ENCODE measurements at regions not wholly inside any gene's neighbourhood (a gene's known extent, or its start where the extent isn't known, plus 50 kb on each side); places are given as distances from the start of the nearest gene placed in this dataset.

DNA sequence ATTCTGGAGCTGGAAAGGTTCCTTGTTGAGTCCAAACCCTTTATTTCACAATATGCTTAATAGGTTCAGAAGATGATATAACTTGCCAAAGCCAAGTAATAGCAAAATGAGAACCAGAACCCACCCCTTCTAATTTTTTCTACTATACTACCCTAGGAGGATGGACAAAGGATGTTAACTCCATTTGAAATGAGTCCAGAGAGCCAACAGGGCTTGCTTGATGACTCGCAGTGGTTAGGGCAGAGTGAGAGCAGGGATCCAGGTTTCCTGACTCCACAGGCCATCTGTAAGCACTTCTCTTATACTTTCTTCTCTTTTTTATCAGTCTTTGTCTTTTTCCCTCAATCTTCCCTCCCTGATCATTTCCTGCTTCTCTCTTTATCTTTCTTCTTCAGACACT, 668.1 kb downstream of the MED13L start:
- ChIA-PET CTCF (no interaction called here), POLR2A (no interaction called here)
- WGBS (ENCODE audit: insufficient coverage), result no CpG with 5 or more reads among the region's 1 CpG
- H3K36me3 ChIP-seq (ENCODE audit: control insufficient read depth in 4 of 4, insufficient read depth in 4 of 4, low read length in 3 of 4), result no peaks in the 10 kb centered on the region
- no peak overlapping the region for H3K27ac ChIP-seq (ENCODE audit: insufficient read depth in 1 of 2, low read depth in 1 of 2, low read length in 2 of 2, poor library complexity in 1 of 2, severe bottlenecking in 2 of 2)
- no peak for DNase-seq
- H3K27me3 ChIP-seq (replicated peaks in 2 of 5; ENCODE audit: control insufficient read depth in 4 of 5, insufficient read depth in 5 of 5, low read length in 4 of 5), result peaks cover 0 to 36% (median 5%) of the 10 kb centered on the region in 5 experiments
- no peaks in the 10 kb centered on the region for H3K4me1 ChIP-seq (ENCODE audit: control extremely low read depth in 1 of 4, control insufficient read depth in 4 of 4, insufficient read depth in 4 of 4, low read length in 3 of 4)
- no peaks in the 10 kb centered on the region for H3K9me3 ChIP-seq (ENCODE audit: control extremely low read depth in 1 of 5, control insufficient read depth in 4 of 5, insufficient read depth in 2 of 5, low read depth in 1 of 5, low read length in 4 of 5)
- H3K4me3 ChIP-seq (ENCODE audit: control insufficient read depth in 1 of 7, extremely low read depth in 1 of 7, insufficient read depth in 4 of 7, low read depth in 2 of 7, low read length in 6 of 7), result no peak overlapping the region

DNA sequence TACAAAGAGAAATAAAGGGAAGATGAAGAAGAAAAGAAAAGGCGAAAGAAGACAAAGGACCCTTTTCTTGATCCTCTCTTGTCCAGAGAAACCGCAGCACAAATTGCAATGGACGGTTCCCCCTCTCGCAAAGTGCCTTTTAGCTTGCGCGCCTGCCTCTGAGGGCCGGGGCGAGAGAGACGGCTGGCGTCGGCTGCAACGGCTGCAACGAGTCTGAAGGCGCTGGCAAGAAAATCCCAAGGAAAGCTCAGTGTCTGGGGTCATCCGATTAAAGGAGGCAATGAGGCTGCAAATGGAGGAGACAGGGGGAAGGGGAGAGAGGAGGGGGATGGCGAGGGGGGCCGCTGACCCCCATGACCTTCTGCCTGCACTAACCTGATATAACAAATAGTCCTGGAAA, 671.5 kb downstream of the MED13L start:
- ChIA-PET CTCF (no interaction called here), POLR2A (no interaction called here)
- Histone ChIP-seq H3K4me3 (ENCODE audit: control insufficient read depth in 1 of 7, extremely low read depth in 1 of 7, insufficient read depth in 4 of 7, low read depth in 2 of 7, low read length in 6 of 7) (no peak overlapping the region), H3K9me3 (ENCODE audit: control extremely low read depth in 1 of 5, control insufficient read depth in 4 of 5, insufficient read depth in 2 of 5, low read depth in 1 of 5, low read length in 4 of 5) (no peaks in the 10 kb centered on the region), H3K4me1 (ENCODE audit: control extremely low read depth in 1 of 4, control insufficient read depth in 4 of 4, insufficient read depth in 4 of 4, low read length in 3 of 4) (no peaks in the 10 kb centered on the region), H3K36me3 (ENCODE audit: control insufficient read depth in 4 of 4, insufficient read depth in 4 of 4, low read length in 3 of 4) (no peaks in the 10 kb centered on the region), H3K27me3 (replicated peaks in 2 of 5; ENCODE audit: control insufficient read depth in 4 of 5, insufficient read depth in 5 of 5, low read length in 4 of 5) (peaks cover 0 to 44% (median 9%) of the 10 kb centered on the region in 5 experiments), H3K27ac (ENCODE audit: insufficient read depth in 1 of 2, low read depth in 1 of 2, low read length in 2 of 2, poor library complexity in 1 of 2, severe bottlenecking in 2 of 2) (no peak overlapping the region)
- 18% methylated on average over 12 of the region's 17 CpGs for WGBS (ENCODE audit: insufficient coverage)
- no peak for DNase-seq

DNA sequence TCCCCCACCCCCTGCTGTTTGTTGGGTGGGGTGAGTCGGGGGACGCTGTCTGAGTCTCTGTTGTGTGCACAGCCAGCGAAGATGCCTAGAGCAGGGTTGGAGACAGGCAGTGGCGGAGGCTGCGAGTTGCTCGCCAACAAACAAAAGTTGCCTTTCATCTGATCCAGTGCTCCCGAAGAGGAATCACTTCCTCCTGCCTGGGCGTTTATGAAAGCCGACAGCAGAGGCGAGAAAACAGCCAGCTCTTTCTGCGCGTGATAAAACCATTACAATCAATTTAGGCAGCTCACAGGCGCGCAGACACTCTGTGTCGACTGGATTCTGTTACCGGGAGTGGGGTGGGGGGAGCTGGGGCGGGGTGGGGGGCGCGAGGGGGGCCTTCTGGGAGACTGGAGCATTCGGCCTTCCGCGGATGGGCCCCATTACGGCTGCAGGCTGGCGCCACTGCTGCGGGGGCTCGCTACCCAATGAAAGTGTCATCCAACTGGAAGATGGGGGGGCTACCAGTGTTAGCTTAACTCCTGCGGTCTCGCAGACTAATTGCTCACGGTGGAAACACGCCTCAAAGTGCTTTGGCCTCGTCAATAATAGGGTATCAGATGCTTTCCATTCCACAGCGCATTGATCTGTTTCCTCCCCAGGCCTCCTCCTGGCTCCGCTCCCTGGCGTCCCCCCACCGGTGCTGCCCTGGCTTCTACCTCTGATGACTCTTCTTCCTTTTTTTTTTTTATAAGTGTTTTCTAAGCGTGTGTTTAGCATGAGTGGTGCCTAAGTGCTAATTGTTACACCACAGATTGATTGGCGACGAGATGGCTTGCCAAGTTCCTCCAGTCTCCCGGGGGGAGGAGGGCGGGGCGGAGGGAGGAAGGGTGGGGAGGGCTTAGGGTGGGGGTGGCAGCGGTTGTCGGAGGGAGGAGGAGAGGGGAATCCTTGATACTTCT, 678.4 kb downstream of the MED13L start:
- Histone ChIP-seq H3K9me3 (ENCODE audit: control extremely low read depth in 1 of 5, control insufficient read depth in 4 of 5, insufficient read depth in 2 of 5, low read depth in 1 of 5, low read length in 4 of 5) (peaks cover 0 to 3% (median 0%) of the 10 kb centered on the region in 5 experiments), H3K4me1 (ENCODE audit: control extremely low read depth in 1 of 4, control insufficient read depth in 4 of 4, insufficient read depth in 4 of 4, low read length in 3 of 4) (no peaks in the 10 kb centered on the region), H3K27me3 (replicated peaks in 2 of 5; ENCODE audit: control insufficient read depth in 4 of 5, insufficient read depth in 5 of 5, low read length in 4 of 5) (peaks cover 7 to 45% (median 18%) of the 10 kb centered on the region in 5 experiments), H3K4me3 (ENCODE audit: control insufficient read depth in 1 of 7, extremely low read depth in 1 of 7, insufficient read depth in 4 of 7, low read depth in 2 of 7, low read length in 6 of 7) (no peak overlapping the region), H3K36me3 (ENCODE audit: control insufficient read depth in 4 of 4, insufficient read depth in 4 of 4, low read length in 3 of 4) (no peaks in the 10 kb centered on the region), H3K27ac (ENCODE audit: insufficient read depth in 1 of 2, low read depth in 1 of 2, low read length in 2 of 2, poor library complexity in 1 of 2, severe bottlenecking in 2 of 2) (no peak overlapping the region)
- ChIA-PET CTCF (no interaction called here), POLR2A (no interaction called here)
- WGBS (ENCODE audit: insufficient coverage), result 3% methylated on average over 22 of the region's 43 CpGs
- no peak for DNase-seq

DNA sequence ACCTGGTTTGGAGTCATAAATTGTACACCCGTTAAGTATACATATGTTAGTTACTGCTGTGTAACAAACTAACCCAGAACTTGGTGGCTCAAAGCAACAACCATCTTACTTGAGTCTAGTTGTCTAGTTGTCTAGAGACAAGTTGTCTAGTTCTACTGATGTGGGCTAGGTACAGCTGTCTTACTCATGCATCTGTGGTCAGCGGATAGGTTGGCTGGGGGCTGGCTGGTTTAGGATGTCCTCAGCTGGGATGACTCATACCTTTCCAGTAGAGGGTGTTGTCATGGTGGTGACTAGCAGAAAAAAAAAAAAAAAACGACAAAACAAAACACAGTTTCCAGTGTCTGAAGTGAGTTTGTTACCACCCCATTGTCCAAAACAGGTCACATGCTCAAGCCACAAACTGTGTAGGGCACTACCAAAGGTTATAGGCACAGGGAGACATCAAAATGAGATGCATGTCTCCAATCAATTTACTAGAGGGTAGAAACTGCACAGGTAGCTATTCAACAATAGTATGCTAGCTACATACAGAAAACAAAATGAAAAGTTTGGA, 680.3 kb downstream of the MED13L start:
- ChIA-PET POLR2A (no interaction called here), CTCF (no interaction called here)
- Histone ChIP-seq H3K4me1 (ENCODE audit: control extremely low read depth in 1 of 4, control insufficient read depth in 4 of 4, insufficient read depth in 4 of 4, low read length in 3 of 4) (no peaks in the 10 kb centered on the region), H3K27ac (ENCODE audit: insufficient read depth in 1 of 2, low read depth in 1 of 2, low read length in 2 of 2, poor library complexity in 1 of 2, severe bottlenecking in 2 of 2) (no peak overlapping the region), H3K4me3 (ENCODE audit: control insufficient read depth in 1 of 7, extremely low read depth in 1 of 7, insufficient read depth in 4 of 7, low read depth in 2 of 7, low read length in 6 of 7) (no peak overlapping the region), H3K9me3 (ENCODE audit: control extremely low read depth in 1 of 5, control insufficient read depth in 4 of 5, insufficient read depth in 2 of 5, low read depth in 1 of 5, low read length in 4 of 5) (peaks cover 0 to 3% (median 0%) of the 10 kb centered on the region in 5 experiments), H3K27me3 (replicated peaks in 2 of 5; ENCODE audit: control insufficient read depth in 4 of 5, insufficient read depth in 5 of 5, low read length in 4 of 5) (peaks cover 7 to 43% (median 18%) of the 10 kb centered on the region in 5 experiments), H3K36me3 (ENCODE audit: control insufficient read depth in 4 of 4, insufficient read depth in 4 of 4, low read length in 3 of 4) (no peaks in the 10 kb centered on the region)
- DNase-seq, result no peak
- 72% methylated on average over 2 of the region's 3 CpGs for WGBS (ENCODE audit: insufficient coverage)

DNA sequence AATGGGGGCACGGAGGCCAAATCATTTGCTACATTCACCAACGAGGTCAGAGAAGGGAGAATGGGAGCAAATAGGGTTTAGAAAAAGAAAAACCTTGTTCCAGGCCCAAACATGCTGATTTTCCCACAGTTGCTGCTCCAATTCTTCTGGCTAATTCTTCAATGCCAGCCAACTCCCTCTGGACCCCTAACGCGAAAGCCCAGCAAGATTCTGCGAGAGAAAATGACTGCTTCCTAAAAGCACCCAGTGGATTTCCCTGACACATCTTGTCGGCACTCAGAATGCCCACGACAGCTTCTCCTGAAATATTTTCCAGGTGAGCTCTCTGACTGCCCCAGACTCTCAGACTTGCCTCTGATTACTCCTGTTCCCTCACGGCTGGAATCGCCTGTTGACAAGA, 689.4 kb downstream of the MED13L start:
- WGBS (ENCODE audit: insufficient coverage), result 93% methylated on average over 7 of the region's 9 CpGs
- ChIA-PET POLR2A (no interaction called here), CTCF (no interaction called here)
- H3K9me3 ChIP-seq (ENCODE audit: control extremely low read depth in 1 of 5, control insufficient read depth in 4 of 5, insufficient read depth in 2 of 5, low read depth in 1 of 5, low read length in 4 of 5), result peaks cover 0 to 3% (median 0%) of the 10 kb centered on the region in 5 experiments
- no peaks in the 10 kb centered on the region for H3K4me1 ChIP-seq (ENCODE audit: control extremely low read depth in 1 of 4, control insufficient read depth in 4 of 4, insufficient read depth in 4 of 4, low read length in 3 of 4)
- no peaks in the 10 kb centered on the region for H3K36me3 ChIP-seq (ENCODE audit: control insufficient read depth in 4 of 4, insufficient read depth in 4 of 4, low read length in 3 of 4)
- H3K4me3 ChIP-seq (ENCODE audit: control insufficient read depth in 1 of 7, extremely low read depth in 1 of 7, insufficient read depth in 4 of 7, low read depth in 2 of 7, low read length in 6 of 7), result no peak overlapping the region
- peaks cover 0 to 12% (median 5%) of the 10 kb centered on the region in 5 experiments for H3K27me3 ChIP-seq (replicated peaks in 2 of 5; ENCODE audit: control insufficient read depth in 4 of 5, insufficient read depth in 5 of 5, low read length in 4 of 5)
- H3K27ac ChIP-seq (ENCODE audit: insufficient read depth in 1 of 2, low read depth in 1 of 2, low read length in 2 of 2, poor library complexity in 1 of 2, severe bottlenecking in 2 of 2), result no peak overlapping the region
- DNase-seq, result no peak

DNA sequence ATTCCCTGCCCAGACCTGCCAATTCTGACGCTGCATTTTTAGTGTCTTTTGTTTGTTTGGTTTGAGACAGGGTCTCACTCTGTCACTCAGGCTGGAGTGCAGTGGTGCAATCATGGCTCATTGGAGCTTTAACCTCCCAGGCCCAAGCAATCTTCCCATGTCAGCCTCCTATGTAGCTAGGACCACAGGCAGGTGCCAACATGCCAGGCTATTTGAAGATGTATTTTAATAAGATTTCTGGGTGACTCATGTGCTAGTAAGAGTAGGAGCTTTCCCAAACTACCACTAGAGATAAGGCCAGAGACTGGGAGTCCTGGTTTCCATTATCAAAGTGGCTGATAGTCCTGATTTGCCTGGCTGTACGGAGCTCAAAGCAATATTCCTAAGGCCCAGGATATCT, 693.3 kb downstream of the MED13L start:
- no peaks in the 10 kb centered on the region for H3K36me3 ChIP-seq (ENCODE audit: control insufficient read depth in 4 of 4, insufficient read depth in 4 of 4, low read length in 3 of 4)
- ChIA-PET POLR2A (no interaction called here), CTCF (no interaction called here)
- H3K9me3 ChIP-seq (ENCODE audit: control extremely low read depth in 1 of 5, control insufficient read depth in 4 of 5, insufficient read depth in 2 of 5, low read depth in 1 of 5, low read length in 4 of 5), result no peaks in the 10 kb centered on the region
- no peaks in the 10 kb centered on the region for H3K4me1 ChIP-seq (ENCODE audit: control extremely low read depth in 1 of 4, control insufficient read depth in 4 of 4, insufficient read depth in 4 of 4, low read length in 3 of 4)
- peaks cover 0 to 22% (median 6%) of the 10 kb centered on the region in 5 experiments for H3K27me3 ChIP-seq (replicated peaks in 2 of 5; ENCODE audit: control insufficient read depth in 4 of 5, insufficient read depth in 5 of 5, low read length in 4 of 5)
- no peak overlapping the region for H3K4me3 ChIP-seq (ENCODE audit: control insufficient read depth in 1 of 7, extremely low read depth in 1 of 7, insufficient read depth in 4 of 7, low read depth in 2 of 7, low read length in 6 of 7)
- DNase-seq, result no peak
- WGBS (ENCODE audit: insufficient coverage), result no CpG with 5 or more reads among the region's 2 CpGs
- no peak overlapping the region for H3K27ac ChIP-seq (ENCODE audit: insufficient read depth in 1 of 2, low read depth in 1 of 2, low read length in 2 of 2, poor library complexity in 1 of 2, severe bottlenecking in 2 of 2)

DNA sequence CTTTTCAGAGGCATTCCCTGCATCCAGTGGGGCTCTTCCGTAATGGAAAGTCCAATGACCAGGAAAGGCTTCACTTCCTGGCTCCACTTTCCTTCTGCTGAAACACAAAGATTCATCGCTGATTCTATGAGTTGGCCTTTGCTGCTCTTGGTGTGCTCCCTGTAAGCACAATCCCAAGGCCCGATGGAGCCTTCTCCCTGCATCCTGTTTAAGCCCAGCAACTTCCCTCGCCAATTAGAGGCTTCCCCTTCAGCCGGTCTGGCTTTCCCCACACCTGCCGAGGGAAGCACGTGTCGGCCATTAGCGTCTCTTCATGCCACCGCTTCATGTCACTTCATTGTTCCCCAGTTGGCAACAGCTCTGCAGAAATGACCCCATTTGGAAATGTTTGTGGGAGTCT, 693.9 kb downstream of the MED13L start:
- Histone ChIP-seq H3K4me1 (ENCODE audit: control extremely low read depth in 1 of 4, control insufficient read depth in 4 of 4, insufficient read depth in 4 of 4, low read length in 3 of 4) (no peaks in the 10 kb centered on the region), H3K36me3 (ENCODE audit: control insufficient read depth in 4 of 4, insufficient read depth in 4 of 4, low read length in 3 of 4) (no peaks in the 10 kb centered on the region), H3K4me3 (ENCODE audit: control insufficient read depth in 1 of 7, extremely low read depth in 1 of 7, insufficient read depth in 4 of 7, low read depth in 2 of 7, low read length in 6 of 7) (no peak overlapping the region), H3K27ac (ENCODE audit: insufficient read depth in 1 of 2, low read depth in 1 of 2, low read length in 2 of 2, poor library complexity in 1 of 2, severe bottlenecking in 2 of 2) (no peak overlapping the region), H3K9me3 (ENCODE audit: control extremely low read depth in 1 of 5, control insufficient read depth in 4 of 5, insufficient read depth in 2 of 5, low read depth in 1 of 5, low read length in 4 of 5) (no peaks in the 10 kb centered on the region), H3K27me3 (replicated peaks in 2 of 5; ENCODE audit: control insufficient read depth in 4 of 5, insufficient read depth in 5 of 5, low read length in 4 of 5) (peaks cover 0 to 22% (median 6%) of the 10 kb centered on the region in 5 experiments)
- 22% methylated on average over 3 of the region's 10 CpGs for WGBS (ENCODE audit: insufficient coverage)
- no peak for DNase-seq
- POLR2A ChIA-PET, result no interaction called here
- CTCF ChIA-PET, result no interaction called here
